ENCODE measurements at regions not wholly inside any gene's neighbourhood (a gene's known extent, or its start where the extent isn't known, plus 50 kb on each side); places are given as distances from the start of the nearest gene placed in this dataset.

- Histone ChIP-seq H3K36me3 (ENCODE audit: insufficient read depth) (no peaks in the 10 kb centered on the region), H3K9ac (no peak overlapping the region), H3K27me3 (ENCODE audit: insufficient read depth, low read depth) (no peaks in the 10 kb centered on the region), H4K20me1 (ENCODE audit: insufficient read depth) (no peaks in the 10 kb centered on the region), H3K27ac (no peak overlapping the region), H3K4me2 (no peak overlapping the region), H2AFZ (ENCODE audit: low read depth) (no peak overlapping the region), H3K4me3 (IDR thresholded peaks at IDR 0.05; ENCODE audit: insufficient read depth, low read depth, low read length) (no peak overlapping the region), H3K4me1 (ENCODE audit: low read depth, poor library complexity, severe bottlenecking) (no peaks in the 10 kb centered on the region), H3K79me2 (ENCODE audit: insufficient read depth, low read depth) (no peaks in the 10 kb centered on the region)
- no peak for TF ChIP-seq CTCF (conservative IDR thresholded peaks at IDR 0.05; ENCODE audit: low read depth, low read length)
Measured at GRCh38 chrX:148309413-148309812, 191.0 kb upstream of the AFF2 start.

DNA sequence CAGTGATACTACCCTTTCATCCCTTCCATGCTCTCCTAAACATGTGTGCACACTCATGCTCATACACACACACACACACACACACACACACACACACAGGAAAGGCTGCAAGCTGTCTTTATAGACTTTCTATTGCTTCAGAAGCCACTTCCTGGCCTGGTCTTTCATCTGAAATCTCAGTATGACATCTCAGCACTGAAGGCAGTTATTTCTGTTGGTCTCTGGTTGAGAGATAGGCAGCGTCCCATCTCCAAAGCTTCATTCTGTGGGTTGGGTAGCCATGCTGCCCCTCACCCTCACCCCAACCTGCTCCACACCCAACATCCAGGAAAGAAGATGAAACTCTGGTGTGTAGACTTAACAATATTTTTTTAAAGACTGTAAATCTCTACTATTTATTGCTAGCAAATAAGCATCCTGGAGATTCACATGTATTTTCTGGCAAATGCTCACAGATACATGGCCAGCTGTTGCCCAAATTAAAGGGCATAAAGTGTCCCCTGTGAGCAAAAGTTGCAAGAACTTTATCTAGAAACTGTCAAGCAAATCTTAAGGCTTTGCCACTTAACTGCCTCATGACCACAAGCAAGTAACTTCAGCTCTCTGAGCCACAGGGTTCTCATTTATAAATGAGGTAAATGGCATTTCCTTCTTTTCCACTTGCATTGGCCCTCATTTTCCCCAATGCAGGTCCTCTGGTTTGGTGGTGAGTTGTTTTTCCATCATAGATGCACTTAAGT is 189.8 kb upstream of the AFF2 start:
- no peak overlapping the region for H2AFZ ChIP-seq (ENCODE audit: low read depth)
- H3K4me3 ChIP-seq (IDR thresholded peaks at IDR 0.05; ENCODE audit: insufficient read depth, low read depth, low read length), result no peak overlapping the region
- no peak overlapping the region for H3K4me2 ChIP-seq
- no peak overlapping the region for H3K9ac ChIP-seq
- H3K79me2 ChIP-seq (ENCODE audit: insufficient read depth, low read depth), result no peaks in the 10 kb centered on the region
- H3K27me3 ChIP-seq (ENCODE audit: insufficient read depth, low read depth), result no peaks in the 10 kb centered on the region
- no peak for TF ChIP-seq CTCF (conservative IDR thresholded peaks at IDR 0.05; ENCODE audit: low read depth, low read length)
- H3K36me3 ChIP-seq (ENCODE audit: insufficient read depth), result no peaks in the 10 kb centered on the region
- H3K27ac ChIP-seq, result no peak overlapping the region
- H4K20me1 ChIP-seq (ENCODE audit: insufficient read depth), result no peaks in the 10 kb centered on the region
- no peaks in the 10 kb centered on the region for H3K4me1 ChIP-seq (ENCODE audit: low read depth, poor library complexity, severe bottlenecking)

DNA sequence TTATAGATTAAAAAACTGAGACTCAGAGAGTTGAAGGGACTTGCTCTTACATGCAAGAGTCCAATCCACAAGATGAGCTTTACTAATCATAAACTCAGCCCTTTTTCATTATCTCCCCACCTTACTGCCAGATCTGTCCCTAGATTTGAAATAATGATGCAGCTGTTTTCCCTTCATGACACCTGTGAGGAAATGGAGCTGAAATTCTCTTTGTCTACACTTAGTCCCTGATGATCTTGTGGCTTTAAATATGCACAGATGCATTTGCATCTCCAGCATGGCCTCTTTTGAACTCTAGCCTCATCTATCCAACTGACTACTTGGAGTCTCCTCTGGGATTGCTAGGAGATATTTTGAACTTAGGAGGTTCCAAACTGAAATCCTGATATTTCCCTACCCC is 188.9 kb upstream of the AFF2 start:
- Histone ChIP-seq H3K27me3 (ENCODE audit: insufficient read depth, low read depth) (no peaks in the 10 kb centered on the region), H3K4me1 (ENCODE audit: low read depth, poor library complexity, severe bottlenecking) (no peaks in the 10 kb centered on the region), H3K4me2 (no peak overlapping the region), H3K79me2 (ENCODE audit: insufficient read depth, low read depth) (no peaks in the 10 kb centered on the region), H2AFZ (ENCODE audit: low read depth) (no peak overlapping the region), H3K27ac (no peak overlapping the region), H3K4me3 (IDR thresholded peaks at IDR 0.05; ENCODE audit: insufficient read depth, low read depth, low read length) (no peak overlapping the region), H3K9ac (no peak overlapping the region), H4K20me1 (ENCODE audit: insufficient read depth) (no peaks in the 10 kb centered on the region), H3K36me3 (ENCODE audit: insufficient read depth) (no peaks in the 10 kb centered on the region)
- TF ChIP-seq CTCF (conservative IDR thresholded peaks at IDR 0.05; ENCODE audit: low read depth, low read length), result no peak

DNA sequence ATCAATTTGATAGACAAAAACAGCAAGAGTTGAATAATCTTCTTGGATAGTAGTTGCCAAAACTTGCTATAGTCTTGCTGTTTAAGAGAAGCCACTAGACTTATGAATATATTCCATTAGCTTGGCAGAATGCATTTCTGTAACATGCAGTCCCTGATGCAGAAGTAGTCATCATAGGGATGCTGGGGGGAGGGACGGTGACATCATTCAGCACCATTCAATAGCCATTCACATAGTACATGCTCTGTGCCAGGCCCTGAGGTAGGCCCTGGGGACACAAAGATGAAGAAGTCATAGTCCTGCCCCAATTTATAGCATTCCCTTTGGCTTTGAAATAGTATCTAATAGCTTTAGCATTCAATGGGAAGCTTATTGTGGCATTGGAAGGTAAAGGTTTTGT is 185.5 kb upstream of the AFF2 start:
- H3K4me2 ChIP-seq, result no peak overlapping the region
- H2AFZ ChIP-seq (ENCODE audit: low read depth), result no peak overlapping the region
- H3K27ac ChIP-seq, result no peak overlapping the region
- H3K27me3 ChIP-seq (ENCODE audit: insufficient read depth, low read depth), result no peaks in the 10 kb centered on the region
- no peak for TF ChIP-seq CTCF (conservative IDR thresholded peaks at IDR 0.05; ENCODE audit: low read depth, low read length)
- no peaks in the 10 kb centered on the region for H3K36me3 ChIP-seq (ENCODE audit: insufficient read depth)
- no peak overlapping the region for H3K4me3 ChIP-seq (IDR thresholded peaks at IDR 0.05; ENCODE audit: insufficient read depth, low read depth, low read length)
- no peaks in the 10 kb centered on the region for H3K79me2 ChIP-seq (ENCODE audit: insufficient read depth, low read depth)
- H3K4me1 ChIP-seq (ENCODE audit: low read depth, poor library complexity, severe bottlenecking), result no peaks in the 10 kb centered on the region
- H4K20me1 ChIP-seq (ENCODE audit: insufficient read depth), result no peaks in the 10 kb centered on the region
- H3K9ac ChIP-seq, result no peak overlapping the region

Measured in KMS-11 (cell line).